ENCODE measurements at regions not wholly inside any gene's neighbourhood (a gene's known extent, or its start where the extent isn't known, plus 50 kb on each side); places are given as distances from the start of the nearest gene placed in this dataset.

- peak; percentile 77; the same call in 1 of the 2 replicates for TF ChIP-seq HMG20A (CRISPR knock-in tag; IDR thresholded peaks at IDR 0.05; ENCODE audit: borderline replicate concordance)
- peak; percentile 44; the same call in 1 of the 2 replicates for TF ChIP-seq PITX1 (CRISPR knock-in tag; IDR thresholded peaks at IDR 0.05)
- TF ChIP-seq ZBTB4 (CRISPR knock-in tag; IDR thresholded peaks at IDR 0.05; ENCODE audit: borderline replicate concordance), result no peak
- no peak for TF ChIP-seq HCFC1 (IDR thresholded peaks at IDR 0.05; ENCODE audit: low read depth, low read length)
- TF ChIP-seq BCLAF1 (IDR thresholded peaks at IDR 0.05), result no peak
- no peak for TF ChIP-seq KMT2A (CRISPR knock-in tag; IDR thresholded peaks at IDR 0.05)
- peak; percentile 59; the same call in 1 of the 2 replicates for TF ChIP-seq RERE (CRISPR knock-in tag; IDR thresholded peaks at IDR 0.05; ENCODE audit: low read depth)
- peak; percentile 28; the same call in 1 of the 2 replicates for TF ChIP-seq ZFY (CRISPR knock-in tag; IDR thresholded peaks at IDR 0.05)
- 0 out of 2 replicates have a peak, but pooled peaks have one; percentile 32 for TF ChIP-seq THRA (CRISPR knock-in tag; IDR thresholded peaks at IDR 0.05; ENCODE audit: borderline replicate concordance)
- TF ChIP-seq MXD1 (CRISPR knock-in tag; IDR thresholded peaks at IDR 0.05), result no peak
- TF ChIP-seq RXRB (CRISPR knock-in tag; IDR thresholded peaks at IDR 0.05; ENCODE audit: borderline replicate concordance), result peak; percentile 80
- peak; percentile 19 for TF ChIP-seq MED8 (CRISPR knock-in tag; IDR thresholded peaks at IDR 0.05; ENCODE audit: insufficient replicate concordance)
- TF ChIP-seq ATF7 (IDR thresholded peaks at IDR 0.05), result no peak
- no peak for TF ChIP-seq ATF7 (CRISPR knock-in tag; IDR thresholded peaks at IDR 0.05)
- TF ChIP-seq ZNF251 (CRISPR knock-in tag; IDR thresholded peaks at IDR 0.05), result no peak
- TF ChIP-seq SMAD3 (CRISPR knock-in tag; IDR thresholded peaks at IDR 0.05), result peak; percentile 74; the same call in 1 of the 2 replicates
These were observed 118.9 kb upstream of the CTNNA2 start (continued) for GRCh38 chr2:79393806-79394484.
